A673 (cell line): ENCODE measurements at regions not wholly inside any gene's neighbourhood (a gene's known extent, or its start where the extent isn't known, plus 50 kb on each side); places are given as distances from the start of the nearest gene placed in this dataset.

Experiments
- BruUV-seq: library from RNA; stranded (reverse); fragments of 400-500 nt; replicated peaks from 2 replicates; lab custom pipeline; 2021; lab: Mats Ljungman, UMichigan
- CTCF ChIA-PET: fragments of 300-600 bp; sonication (Branson Sonifier 250); formaldehyde crosslinking; loops from one replicate; lab custom pipeline; 2022; ENCODE audit warnings: antibody characterized with exemption; lab: Charles Lee
- POLR2A ChIA-PET: fragments of 300-600 bp; sonication (Branson Sonifier 250); formaldehyde crosslinking; loops from one replicate; lab custom pipeline; 2022; ENCODE audit warnings: antibody characterized with exemption; ENCODE audit not compliant: low non-redundant PET; lab: Charles Lee
- DNase-seq: peaks from one replicate; pipeline ENCODE4 v3.0.0-alpha.2; 2015; ENCODE audit warnings: low spot score
- H3K27ac ChIP-seq: fragments of 200-600 bp; sonication (generic); 2 replicates; pipeline ENCODE4 v1.5.1; 2016; ENCODE audit warnings: mixed run types, low read depth, mild to moderate bottlenecking, mixed read lengths, antibody characterized with exemption, low read length; ENCODE audit not compliant: poor library complexity, severe bottlenecking
- H3K27me3 ChIP-seq: fragments of 200-600 bp; sonication (generic); replicated peaks from 2 replicates; pipeline ENCODE4 v1.6.1; 2017; ENCODE audit warnings: mixed run types, low read depth, mild to moderate bottlenecking, mixed read lengths, antibody characterized with exemption, low read length; ENCODE audit not compliant: insufficient read depth, poor library complexity
- H3K36me3 ChIP-seq: fragments of 200-600 bp; sonication (generic); 2 replicates; pipeline ENCODE4 v1.6.1; 2016; ENCODE audit warnings: mixed run types, mild to moderate bottlenecking, mixed read lengths, antibody characterized with exemption, low read length; ENCODE audit not compliant: insufficient read depth, poor library complexity, severe bottlenecking
- H3K4me1 ChIP-seq: fragments of 200-600 bp; sonication (generic); 2 replicates; pipeline ENCODE4 v1.6.1; 2017; ENCODE audit warnings: mixed run types, mild to moderate bottlenecking, mixed read lengths, antibody characterized with exemption, low read length; ENCODE audit not compliant: insufficient read depth, poor library complexity, severe bottlenecking
- H3K4me3 ChIP-seq: fragments of 200-600 bp; sonication (generic); 2 replicates; pipeline ENCODE4 v1.5.1; 2016; ENCODE audit warnings: low read depth, mixed run types, mild to moderate bottlenecking, mixed read lengths, low read length; ENCODE audit not compliant: poor library complexity, severe bottlenecking
- H3K9me3 ChIP-seq: fragments of 200-600 bp; sonication (generic); 2 replicates; pipeline ENCODE4 v1.6.1; 2016; ENCODE audit warnings: mixed run types, low read depth, mild to moderate bottlenecking, mixed read lengths, antibody characterized with exemption, low read length; ENCODE audit not compliant: poor library complexity, severe bottlenecking
- CTCF ChIP-seq: fragments of 300-800, 200-600 bp; sonication (generic); conservative IDR thresholded peaks from 2 replicates; pipeline ENCODE4 v1.5.1; 2017; ENCODE audit warnings: low read depth, mild to moderate bottlenecking, antibody characterized with exemption, low read length, moderate library complexity, mixed read lengths
- EZH2 ChIP-seq: fragments of 200-600 bp; sonication (generic); IDR thresholded peaks from 2 replicates; pipeline ENCODE4 v1.6.1; 2017; ENCODE audit warnings: borderline replicate concordance, low read depth, mild to moderate bottlenecking, mixed read lengths, antibody characterized with exemption, low read length; ENCODE audit not compliant: poor library complexity, severe bottlenecking
- intact Hi-C: fragments of 100-400 bp; cut with micrococcal nuclease; formaldehyde crosslinking; loops from one replicate; pipeline ENCODE4 v1.10.0; 2022; ENCODE audit not compliant: unreplicated experiment

- no peaks in the 10 kb centered on the region for H3K9me3 ChIP-seq
- peak overlapping the region; percentile 11 for H3K27ac ChIP-seq
- TF ChIP-seq EZH2 (no peak), CTCF (no peak)
- no peaks in the 10 kb centered on the region for H3K27me3 ChIP-seq
- intact Hi-C loops: no loop called here
- H3K4me3 ChIP-seq: no peak overlapping the region
- peaks cover 5% of the 10 kb centered on the region for H3K4me1 ChIP-seq
- CTCF ChIA-PET: no interaction called here
- POLR2A ChIA-PET: no interaction called here
- peak; percentile 44 for DNase-seq
- no TSS peak for BruUV-seq
- no peaks in the 10 kb centered on the region for H3K36me3 ChIP-seq
Measured at GRCh38 chr13:83378908-83379307, 503.4 kb downstream of the SLITRK1 start.

- intact Hi-C loops: no loop called here
- TF ChIP-seq CTCF: no peak
- no peak for TF ChIP-seq EZH2
- DNase-seq: no peak
- Histone ChIP-seq H3K27ac (no peak overlapping the region), H3K4me1 (peaks cover 5% of the 10 kb centered on the region), H3K9me3 (no peaks in the 10 kb centered on the region), H3K36me3 (no peaks in the 10 kb centered on the region), H3K27me3 (no peaks in the 10 kb centered on the region), H3K4me3 (no peak overlapping the region)
- BruUV-seq: no TSS peak
- ChIA-PET CTCF (no interaction called here), POLR2A (no interaction called here)
Measured at GRCh38 chr13:83377491-83377890, 504.8 kb downstream of the SLITRK1 start.

- Histone ChIP-seq H3K4me1 (no peaks in the 10 kb centered on the region), H3K27ac (no peak overlapping the region), H3K9me3 (no peaks in the 10 kb centered on the region), H3K36me3 (no peaks in the 10 kb centered on the region), H3K27me3 (no peaks in the 10 kb centered on the region), H3K4me3 (no peak overlapping the region)
- no TSS peak for BruUV-seq
- intact Hi-C loops: no loop called here
- DNase-seq: no peak
- CTCF ChIA-PET: no interaction called here
- TF ChIP-seq CTCF (no peak), EZH2 (no peak)
- POLR2A ChIA-PET: no interaction called here
Measured at GRCh38 chr13:83372786-83373185, 509.5 kb downstream of the SLITRK1 start.
